Activated naive CD4-positive, alpha-beta T cell treated with anti-CD3 and anti-CD28 coated beads, Interleukin-2, amount 50 U/mL, for 24 hours (primary cell): ENCODE measurements at regions not wholly inside any gene's neighbourhood (a gene's known extent, or its start where the extent isn't known, plus 50 kb on each side); places are given as distances from the start of the nearest gene placed in this dataset.
"Not testable (repeated sequence)": the region's sequence is repeated elsewhere in the genome, so short reads cannot be mapped to it uniquely, and the experiment has no call there.

Source experiments
- H3K27ac Mint-ChIP-seq: one replicate; pipeline ENCODE4 v1.8.0; 2021; ENCODE audit warnings: mild to moderate bottlenecking, mixed read lengths
- H3K27me3 Mint-ChIP-seq: one replicate; pipeline ENCODE4 v1.8.0; 2021; ENCODE audit warnings: mixed read lengths
- H3K36me3 Mint-ChIP-seq: one replicate; pipeline ENCODE4 v1.8.0; 2021; ENCODE audit warnings: mixed read lengths
- H3K4me1 Mint-ChIP-seq: one replicate; pipeline ENCODE4 v1.8.0; 2021; ENCODE audit warnings: mixed read lengths
- H3K4me3 Mint-ChIP-seq: one replicate; pipeline ENCODE4 v1.8.0; 2021; ENCODE audit warnings: mild to moderate bottlenecking, mixed read lengths
- H3K9me3 Mint-ChIP-seq: one replicate; pipeline ENCODE4 v1.8.0; 2021; ENCODE audit warnings: mixed read lengths

- no peak overlapping the region for H3K27ac Mint-ChIP-seq
- no peak overlapping the region for H3K4me3 Mint-ChIP-seq
- no peaks in the 10 kb centered on the region for H3K9me3 Mint-ChIP-seq
- peaks cover 2% of the 10 kb centered on the region for H3K27me3 Mint-ChIP-seq
- no peaks in the 10 kb centered on the region for H3K36me3 Mint-ChIP-seq
- no peaks in the 10 kb centered on the region for H3K4me1 Mint-ChIP-seq
Measured at GRCh38 chr4:23978002-23978401, 88.2 kb upstream of the PPARGC1A start.

GRCh38 chr4:23976423-23976822 lies 86.6 kb upstream of the PPARGC1A start:
- H3K4me1 Mint-ChIP-seq: no peaks in the 10 kb centered on the region
- no peak overlapping the region for H3K27ac Mint-ChIP-seq
- no peaks in the 10 kb centered on the region for H3K9me3 Mint-ChIP-seq
- H3K27me3 Mint-ChIP-seq: peaks cover 2% of the 10 kb centered on the region
- no peaks in the 10 kb centered on the region for H3K36me3 Mint-ChIP-seq
- H3K4me3 Mint-ChIP-seq: no peak overlapping the region

GRCh38 chr4:23973308-23973855 lies 83.5 kb upstream of the PPARGC1A start:
- H3K4me1 Mint-ChIP-seq: no peaks in the 10 kb centered on the region

GRCh38 chr4:23972805-23973204 lies 83.0 kb upstream of the PPARGC1A start:
- no peaks in the 10 kb centered on the region for H3K9me3 Mint-ChIP-seq
- H3K4me1 Mint-ChIP-seq: no peaks in the 10 kb centered on the region
- H3K4me3 Mint-ChIP-seq: no peak overlapping the region
- H3K27me3 Mint-ChIP-seq: peaks cover 2% of the 10 kb centered on the region
- H3K27ac Mint-ChIP-seq: no peak overlapping the region
- no peaks in the 10 kb centered on the region for H3K36me3 Mint-ChIP-seq

More at GRCh38 chr4:23973308-23973855, 83.5 kb upstream of the PPARGC1A start:
- Mint-ChIP-seq H3K9me3 (no peaks in the 10 kb centered on the region), H3K27me3 (peaks cover 2% of the 10 kb centered on the region), H3K27ac (no peak overlapping the region), H3K4me3 (no peak overlapping the region), H3K36me3 (no peaks in the 10 kb centered on the region)

- Mint-ChIP-seq H3K4me1 (no peaks in the 10 kb centered on the region), H3K36me3 (no peaks in the 10 kb centered on the region), H3K4me3 (no peak overlapping the region)
Measured at GRCh38 chr4:23972187-23972586, 82.3 kb upstream of the PPARGC1A start.

GRCh38 chr4:23970201-23970850 lies 80.5 kb upstream of the PPARGC1A start:
- H3K27me3 Mint-ChIP-seq: no peaks in the 10 kb centered on the region
- H3K4me3 Mint-ChIP-seq: no peak overlapping the region
- no peaks in the 10 kb centered on the region for H3K9me3 Mint-ChIP-seq
- H3K27ac Mint-ChIP-seq: no peak overlapping the region
- H3K36me3 Mint-ChIP-seq: no peaks in the 10 kb centered on the region
- H3K4me1 Mint-ChIP-seq: no peaks in the 10 kb centered on the region

More at GRCh38 chr4:23972187-23972586, 82.3 kb upstream of the PPARGC1A start:
- Mint-ChIP-seq H3K27ac (no peak overlapping the region), H3K9me3 (no peaks in the 10 kb centered on the region), H3K27me3 (peaks cover 2% of the 10 kb centered on the region)

GRCh38 chr4:23969635-23970145 lies 79.8 kb upstream of the PPARGC1A start:
- Mint-ChIP-seq H3K9me3 (no peaks in the 10 kb centered on the region), H3K36me3 (no peaks in the 10 kb centered on the region), H3K27ac (no peak overlapping the region), H3K4me3 (no peak overlapping the region), H3K4me1 (no peaks in the 10 kb centered on the region), H3K27me3 (no peaks in the 10 kb centered on the region)

GRCh38 chr4:23967281-23967680 lies 77.4 kb upstream of the PPARGC1A start:
- Mint-ChIP-seq H3K27me3 (no peaks in the 10 kb centered on the region), H3K4me1 (no peaks in the 10 kb centered on the region), H3K27ac (no peak overlapping the region), H3K4me3 (no peak overlapping the region), H3K9me3 (no peaks in the 10 kb centered on the region), H3K36me3 (no peaks in the 10 kb centered on the region)

- no peaks in the 10 kb centered on the region for H3K36me3 Mint-ChIP-seq
- no peak overlapping the region for H3K4me3 Mint-ChIP-seq
- H3K27me3 Mint-ChIP-seq: no peaks in the 10 kb centered on the region
- no peak overlapping the region for H3K27ac Mint-ChIP-seq
- no peaks in the 10 kb centered on the region for H3K4me1 Mint-ChIP-seq
- H3K9me3 Mint-ChIP-seq: no peaks in the 10 kb centered on the region
Measured at GRCh38 chr4:23966725-23967124, 76.9 kb upstream of the PPARGC1A start.

- H3K27me3 Mint-ChIP-seq: no peaks in the 10 kb centered on the region
- H3K9me3 Mint-ChIP-seq: no peaks in the 10 kb centered on the region
- H3K36me3 Mint-ChIP-seq: no peaks in the 10 kb centered on the region
- H3K4me3 Mint-ChIP-seq: no peak overlapping the region
- H3K4me1 Mint-ChIP-seq: no peaks in the 10 kb centered on the region
- H3K27ac Mint-ChIP-seq: no peak overlapping the region
Measured at GRCh38 chr4:23962462-23962861, 72.6 kb upstream of the PPARGC1A start.

GRCh38 chr4:23961395-23961794 lies 71.5 kb upstream of the PPARGC1A start:
- H3K9me3 Mint-ChIP-seq, H3K27ac Mint-ChIP-seq, H3K27me3 Mint-ChIP-seq, H3K4me1 Mint-ChIP-seq, H3K36me3 Mint-ChIP-seq, H3K4me3 Mint-ChIP-seq: not testable (repeated sequence)

- Mint-ChIP-seq H3K27ac (no peak overlapping the region), H3K9me3 (no peaks in the 10 kb centered on the region), H3K4me1 (no peaks in the 10 kb centered on the region), H3K36me3 (no peaks in the 10 kb centered on the region), H3K4me3 (no peak overlapping the region), H3K27me3 (no peaks in the 10 kb centered on the region)
Measured at GRCh38 chr4:23959396-23960148, 69.7 kb upstream of the PPARGC1A start.

GRCh38 chr4:23958749-23959148 lies 68.9 kb upstream of the PPARGC1A start:
- H3K36me3 Mint-ChIP-seq: no peaks in the 10 kb centered on the region
- no peaks in the 10 kb centered on the region for H3K4me1 Mint-ChIP-seq
- H3K27ac Mint-ChIP-seq: no peak overlapping the region
- no peak overlapping the region for H3K4me3 Mint-ChIP-seq
- no peaks in the 10 kb centered on the region for H3K27me3 Mint-ChIP-seq
- H3K9me3 Mint-ChIP-seq: no peaks in the 10 kb centered on the region

GRCh38 chr4:23957465-23957864 lies 67.6 kb upstream of the PPARGC1A start:
- H3K4me3 Mint-ChIP-seq: no peak overlapping the region
- no peaks in the 10 kb centered on the region for H3K27me3 Mint-ChIP-seq
- no peaks in the 10 kb centered on the region for H3K9me3 Mint-ChIP-seq
- no peak overlapping the region for H3K27ac Mint-ChIP-seq
- no peaks in the 10 kb centered on the region for H3K36me3 Mint-ChIP-seq
- no peaks in the 10 kb centered on the region for H3K4me1 Mint-ChIP-seq

GRCh38 chr4:23956601-23957364 lies 66.9 kb upstream of the PPARGC1A start:
- Mint-ChIP-seq H3K27ac (no peak overlapping the region), H3K36me3 (no peaks in the 10 kb centered on the region), H3K4me1 (no peaks in the 10 kb centered on the region), H3K9me3 (no peaks in the 10 kb centered on the region), H3K4me3 (no peak overlapping the region), H3K27me3 (no peaks in the 10 kb centered on the region)
